Hepatocyte (in vitro differentiated cells): ENCODE measurements at regions not wholly inside any gene's neighbourhood (a gene's known extent, or its start where the extent isn't known, plus 50 kb on each side); places are given as distances from the start of the nearest gene placed in this dataset.
"Not testable (repeated sequence)": the region's sequence is repeated elsewhere in the genome, so short reads cannot be mapped to it uniquely, and the experiment has no call there.

Source experiments
- DNase-seq: peaks from one replicate; pipeline ENCODE4 v3.0.0-alpha.2; 2016; ENCODE audit warnings: low spot score
- H2AFZ ChIP-seq: fragments of 200-600 bp; sonication (generic); 2 replicates; pipeline ENCODE4 v1.6.0; 2016; ENCODE audit warnings: antibody characterized with exemption, mild to moderate bottlenecking
- H3K27ac ChIP-seq: fragments of 200-600 bp; sonication (generic); 2 replicates; pipeline ENCODE4 v1.5.1; 2016; ENCODE audit warnings: mild to moderate bottlenecking
- H3K27me3 ChIP-seq: fragments of 200-600 bp; sonication (generic); 2 replicates; pipeline ENCODE4 v1.6.1; 2016
- H3K36me3 ChIP-seq: fragments of 200-600 bp; sonication (generic); replicated peaks from 2 replicates; pipeline ENCODE4 v1.5.1; 2016; ENCODE audit warnings: low read depth; ENCODE audit not compliant: insufficient read depth
- H3K4me1 ChIP-seq: fragments of 200-600 bp; sonication (generic); 2 replicates; pipeline ENCODE4 v1.5.1; 2016; ENCODE audit warnings: mild to moderate bottlenecking, moderate library complexity; ENCODE audit not compliant: insufficient read depth
- H3K4me2 ChIP-seq: fragments of 200-600 bp; sonication (generic); 2 replicates; pipeline ENCODE4 v1.6.0; 2016
- H3K4me3 ChIP-seq: fragments of 200-600 bp; sonication (generic); 2 replicates; pipeline ENCODE4 v1.5.1; 2016; ENCODE audit warnings: mild to moderate bottlenecking
- H3K79me2 ChIP-seq: fragments of 200-600 bp; sonication (generic); 2 replicates; pipeline ENCODE4 v1.6.0; 2017; ENCODE audit warnings: mild to moderate bottlenecking
- H3K9me2 ChIP-seq: fragments of 200-600 bp; sonication (generic); replicated peaks from 2 replicates; pipeline ENCODE4 v1.6.0; 2017; ENCODE audit warnings: mild to moderate bottlenecking; ENCODE audit not compliant: insufficient read depth
- H3K9me3 ChIP-seq: fragments of 200-600 bp; sonication (generic); 2 replicates; pipeline ENCODE4 v1.5.1; 2016; ENCODE audit warnings: low read depth, mild to moderate bottlenecking
- H4K20me1 ChIP-seq: fragments of 200-600 bp; sonication (generic); 2 replicates; pipeline ENCODE4 v1.6.0; 2016; ENCODE audit warnings: mild to moderate bottlenecking; ENCODE audit not compliant: insufficient read depth, poor library complexity, severe bottlenecking
- EZH2 ChIP-seq: fragments of 200-600 bp; sonication (generic); IDR thresholded peaks from 2 replicates; pipeline ENCODE4 v1.6.1; 2016; ENCODE audit warnings: antibody characterized with exemption, mild to moderate bottlenecking, borderline replicate concordance
- EZH2phosphoT487 ChIP-seq: fragments of 200-600 bp; sonication (generic); IDR thresholded peaks from one replicate; pipeline ENCODE4 v1.6.1; 2018; ENCODE audit warnings: antibody characterized with exemption, mild to moderate bottlenecking, low read depth, moderate library complexity; ENCODE audit not compliant: unreplicated experiment, severe bottlenecking
- WGBS: methylation state at CpG from one replicate; pipeline ENCODE4 v1.1.6; 2016; ENCODE audit warnings: low lambda C conversion rate; ENCODE audit errors: missing lambda C conversion rate; 5-methylcytosine and 5-hydroxymethylcytosine counted together
- TF ChIP-seq, protein P1 (sequence below): fragments of 200-600 bp; sonication (generic); IDR thresholded peaks from 2 replicates; pipeline ENCODE4 v1.5.1; 2016; ENCODE audit warnings: antibody characterized with exemption, mild to moderate bottlenecking; ENCODE audit not compliant: poor library complexity

DNA sequence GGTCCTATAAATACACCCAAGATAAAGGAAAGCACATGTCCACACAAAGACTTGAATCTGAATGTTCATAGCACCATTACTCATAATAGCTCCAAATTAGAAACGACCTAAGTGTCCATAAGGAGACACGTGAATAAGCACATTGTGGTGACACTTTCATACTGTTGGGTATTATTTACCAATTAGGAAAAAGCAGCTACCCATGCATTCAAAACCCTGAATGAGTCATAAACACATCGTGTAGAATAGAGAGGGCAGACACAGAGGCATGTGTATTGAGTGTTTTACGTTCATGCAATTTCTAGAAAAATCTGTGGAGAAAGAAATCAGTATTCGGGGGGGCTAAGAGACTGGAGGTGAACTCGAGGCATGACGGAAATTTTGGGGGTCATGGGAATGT, 396.7 kb downstream of the THBS2 start:
- H3K27ac ChIP-seq, result no peak overlapping the region
- no peaks in the 10 kb centered on the region for H4K20me1 ChIP-seq
- DNase-seq, result no peak
- TF ChIP-seq EZH2phosphoT487, result no peak
- TF ChIP-seq, protein P1, sequence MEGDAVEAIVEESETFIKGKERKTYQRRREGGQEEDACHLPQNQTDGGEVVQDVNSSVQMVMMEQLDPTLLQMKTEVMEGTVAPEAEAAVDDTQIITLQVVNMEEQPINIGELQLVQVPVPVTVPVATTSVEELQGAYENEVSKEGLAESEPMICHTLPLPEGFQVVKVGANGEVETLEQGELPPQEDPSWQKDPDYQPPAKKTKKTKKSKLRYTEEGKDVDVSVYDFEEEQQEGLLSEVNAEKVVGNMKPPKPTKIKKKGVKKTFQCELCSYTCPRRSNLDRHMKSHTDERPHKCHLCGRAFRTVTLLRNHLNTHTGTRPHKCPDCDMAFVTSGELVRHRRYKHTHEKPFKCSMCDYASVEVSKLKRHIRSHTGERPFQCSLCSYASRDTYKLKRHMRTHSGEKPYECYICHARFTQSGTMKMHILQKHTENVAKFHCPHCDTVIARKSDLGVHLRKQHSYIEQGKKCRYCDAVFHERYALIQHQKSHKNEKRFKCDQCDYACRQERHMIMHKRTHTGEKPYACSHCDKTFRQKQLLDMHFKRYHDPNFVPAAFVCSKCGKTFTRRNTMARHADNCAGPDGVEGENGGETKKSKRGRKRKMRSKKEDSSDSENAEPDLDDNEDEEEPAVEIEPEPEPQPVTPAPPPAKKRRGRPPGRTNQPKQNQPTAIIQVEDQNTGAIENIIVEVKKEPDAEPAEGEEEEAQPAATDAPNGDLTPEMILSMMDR, result no peak
- TF ChIP-seq EZH2, result no peak
- no peaks in the 10 kb centered on the region for H3K9me2 ChIP-seq
- no peaks in the 10 kb centered on the region for H3K79me2 ChIP-seq
- no peaks in the 10 kb centered on the region for H3K9me3 ChIP-seq
- no peak overlapping the region for H3K4me3 ChIP-seq
- no peak overlapping the region for H3K4me2 ChIP-seq
- no peaks in the 10 kb centered on the region for H3K36me3 ChIP-seq
- H3K4me1 ChIP-seq, result no peaks in the 10 kb centered on the region
- H2AFZ ChIP-seq, result no peak overlapping the region
- no peaks in the 10 kb centered on the region for H3K27me3 ChIP-seq
- 77% methylated on average over 7 of the region's 7 CpGs for whole genome bisulfite sequencing

DNA sequence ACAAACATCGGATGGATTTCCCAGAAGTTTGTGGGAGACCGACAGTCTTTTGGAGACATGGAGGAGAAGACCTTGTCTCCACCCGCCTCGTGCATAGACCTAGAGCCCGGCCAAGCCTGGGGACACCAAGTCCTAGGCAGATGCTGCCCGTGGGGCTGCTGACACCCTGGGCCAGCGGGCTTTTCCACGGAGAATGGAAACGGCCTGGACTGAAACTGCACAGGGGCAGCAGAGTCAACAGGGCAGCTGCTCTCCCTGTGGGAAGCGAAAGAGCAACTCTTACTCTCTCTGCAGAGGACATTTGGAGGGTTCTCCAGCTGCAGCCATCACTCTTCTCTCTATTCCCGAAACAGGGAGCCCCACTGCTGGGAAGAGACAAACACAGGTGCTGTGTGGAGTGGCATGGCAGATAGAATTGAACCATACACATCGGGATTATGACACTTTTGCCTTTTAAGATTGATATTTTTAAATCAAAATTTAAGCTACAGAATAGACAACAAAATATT, 401.2 kb downstream of the THBS2 start:
- Histone ChIP-seq H3K4me3 (no peak overlapping the region), H3K4me2 (peak overlapping the region; percentile 43), H4K20me1 (no peaks in the 10 kb centered on the region), H3K36me3 (no peaks in the 10 kb centered on the region), H3K27ac (no peak overlapping the region), H3K9me3 (no peaks in the 10 kb centered on the region), H3K79me2 (no peaks in the 10 kb centered on the region), H3K9me2 (no peaks in the 10 kb centered on the region), H2AFZ (no peak overlapping the region), H3K4me1 (peaks cover 3% of the 10 kb centered on the region), H3K27me3 (no peaks in the 10 kb centered on the region)
- no peak for DNase-seq
- WGBS, result 81% methylated on average over 12 of the region's 12 CpGs
- TF ChIP-seq EZH2phosphoT487, result no peak
- TF ChIP-seq, protein P1, result no peak
- TF ChIP-seq EZH2, result no peak

DNA sequence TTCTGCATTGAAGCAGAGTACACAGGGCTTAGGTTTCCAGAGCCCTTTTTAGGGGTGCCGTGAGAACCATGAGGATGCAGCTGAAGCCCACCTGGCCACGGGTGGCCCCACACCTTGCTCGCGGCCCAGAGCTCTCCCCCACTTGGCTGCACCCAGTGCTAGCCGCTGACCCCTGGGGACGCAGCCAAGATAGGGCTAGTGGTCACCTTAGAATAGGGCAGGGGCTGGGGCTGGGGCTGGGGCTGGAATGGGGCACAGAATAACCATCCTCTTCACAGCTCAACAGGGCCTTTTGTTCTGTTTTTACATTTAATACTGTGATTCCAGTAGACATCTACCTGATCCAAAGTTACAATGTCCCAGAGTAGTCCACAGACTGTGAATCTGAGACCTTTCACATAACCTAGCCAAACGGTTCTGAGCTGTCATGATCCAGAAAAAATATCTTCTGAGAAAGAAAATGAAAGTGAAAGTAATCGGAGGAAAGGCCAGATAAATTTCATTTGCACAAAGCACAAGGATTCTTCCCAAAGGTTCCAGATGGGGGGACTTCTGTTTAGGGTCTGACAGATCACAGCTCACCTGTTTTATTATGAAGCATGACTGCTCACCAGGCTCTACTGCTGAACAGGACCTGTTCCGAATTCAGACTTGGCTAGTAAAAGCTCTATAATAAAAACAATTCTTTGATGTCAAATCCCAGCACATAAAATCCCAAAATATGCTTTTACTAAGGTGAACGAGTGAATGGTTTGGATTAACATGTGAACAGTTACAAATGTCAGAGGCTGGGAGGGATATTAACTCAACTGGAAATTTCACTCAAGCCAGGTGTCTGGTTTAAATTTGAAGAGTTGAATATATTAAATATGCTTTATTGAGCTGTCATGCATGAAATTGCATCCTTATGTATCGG, 401.9 kb downstream of the THBS2 start:
- no peak overlapping the region for H2AFZ ChIP-seq
- WGBS, result 77% methylated on average over 11 of the region's 11 CpGs
- H3K27me3 ChIP-seq, result no peaks in the 10 kb centered on the region
- H3K27ac ChIP-seq, result no peak overlapping the region
- TF ChIP-seq, protein P1, result no peak
- TF ChIP-seq EZH2phosphoT487, result no peak
- TF ChIP-seq EZH2, result no peak
- H3K79me2 ChIP-seq, result no peaks in the 10 kb centered on the region
- H3K4me2 ChIP-seq, result peak overlapping the region; percentile 43
- peaks cover 3% of the 10 kb centered on the region for H3K4me1 ChIP-seq
- H3K9me3 ChIP-seq, result no peaks in the 10 kb centered on the region
- H3K4me3 ChIP-seq, result no peak overlapping the region
- H4K20me1 ChIP-seq, result no peaks in the 10 kb centered on the region
- H3K9me2 ChIP-seq, result no peaks in the 10 kb centered on the region
- H3K36me3 ChIP-seq, result no peaks in the 10 kb centered on the region
- no peak for DNase-seq

DNA sequence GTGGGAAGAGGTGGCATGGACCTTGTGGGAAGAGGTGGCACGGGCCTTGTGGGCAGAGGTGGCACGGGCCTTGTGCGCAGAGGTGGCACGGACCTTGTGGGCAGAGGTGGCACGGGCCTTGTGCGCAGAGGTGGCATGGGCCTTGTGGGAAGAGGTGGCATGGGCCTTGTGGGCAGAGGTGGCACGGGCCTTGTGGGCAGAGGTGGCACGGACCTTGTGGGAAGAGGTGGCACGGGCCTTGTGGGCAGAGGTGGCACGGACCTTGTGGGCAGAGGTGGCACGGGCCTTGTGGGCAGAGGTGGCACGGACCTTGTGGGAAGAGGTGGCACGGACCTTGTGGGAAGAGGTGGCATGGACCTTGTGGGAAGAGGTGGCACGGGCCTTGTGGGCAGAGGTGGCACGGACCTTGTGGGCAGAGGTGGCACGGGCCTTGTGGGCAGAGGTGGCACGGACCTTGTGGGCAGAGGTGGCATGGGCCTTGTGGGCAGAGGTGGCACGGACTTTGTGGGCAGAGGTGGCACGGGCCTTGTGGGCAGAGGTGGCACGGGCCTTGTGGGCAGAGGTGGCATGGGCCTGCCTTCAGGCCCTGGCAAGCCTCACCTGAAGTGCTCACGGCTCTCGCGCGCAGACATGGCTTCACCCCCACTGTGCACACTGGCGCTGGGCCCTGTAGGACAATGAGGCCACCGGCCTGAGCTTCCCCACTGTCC, 403.5 kb downstream of the THBS2 start:
- H3K9me3 ChIP-seq, H2AFZ ChIP-seq, H3K79me2 ChIP-seq, H4K20me1 ChIP-seq, H3K36me3 ChIP-seq, H3K27me3 ChIP-seq, H3K4me1 ChIP-seq, H3K9me2 ChIP-seq, H3K27ac ChIP-seq, H3K4me3 ChIP-seq, H3K4me2 ChIP-seq, DNase-seq: not testable (repeated sequence)
- 89% methylated on average over 10 of the region's 26 CpGs for WGBS
